Naive thymus-derived CD4-positive, alpha-beta T cell (primary cell): ENCODE measurements at regions not wholly inside any gene's neighbourhood (a gene's known extent, or its start where the extent isn't known, plus 50 kb on each side); places are given as distances from the start of the nearest gene placed in this dataset.

Source experiments
- ATAC-seq: fragments of 150-1000 bp; cut with Tn5 transposase; 2 replicates; pipeline ENCODE4 v1.10.0; 2021; ENCODE audit warnings: mild to moderate bottlenecking, moderate library complexity
- CTCF ChIA-PET: fragments of 350-600 bp; sonication (Branson Sonifier 250); formaldehyde crosslinking; loops from one replicate; lab custom pipeline; 2021; ENCODE audit warnings: antibody characterized with exemption; lab: Charles Lee
- POLR2A ChIA-PET: fragments of 350-600 bp; sonication (Branson Sonifier 250); formaldehyde crosslinking; loops from one replicate; lab custom pipeline; 2021; ENCODE audit warnings: antibody characterized with exemption, inconsistent platforms; lab: Charles Lee
- DNase-seq, 9 donors: peaks; one replicate each; pipeline versions ENCODE4 v3.0.0 to v3.0.0-alpha.2; 2020 to 2022; ENCODE audit warnings: mixed read lengths in 1 of 9
- H3K27ac ChIP-seq: one replicate; pipeline ENCODE4 v1.7.0; 2013; ENCODE audit warnings: mild to moderate bottlenecking, low read depth, low read length, moderate library complexity
- H3K27me3 ChIP-seq, 2 donors: one replicate each; pipeline ENCODE4 v1.7.0; 2013; ENCODE audit warnings: low read length in 2 of 2, mild to moderate bottlenecking in 2 of 2, moderate library complexity in 2 of 2; ENCODE audit not compliant: control insufficient read depth in 2 of 2, insufficient read depth in 2 of 2
- H3K36me3 ChIP-seq, 3 experiments: 1 replicate in 2 of 3; 2 replicates in 1 of 3; pipeline ENCODE4 v1.7.0; 2013; ENCODE audit warnings: low read length in 3 of 3, mild to moderate bottlenecking in 3 of 3, moderate library complexity in 1 of 3; ENCODE audit not compliant: insufficient read depth in 3 of 3, control insufficient read depth in 2 of 3
- H3K4me1 ChIP-seq, 2 donors: one replicate each; pipeline ENCODE4 v1.7.0; 2013; ENCODE audit warnings: low read length in 2 of 2, mild to moderate bottlenecking in 2 of 2, moderate library complexity in 1 of 2; ENCODE audit not compliant: control insufficient read depth in 2 of 2, insufficient read depth in 2 of 2
- H3K4me3 ChIP-seq: 2 replicates; pipeline ENCODE4 v1.7.0; 2013; ENCODE audit warnings: mild to moderate bottlenecking, low read length
- H3K9me3 ChIP-seq, 3 experiments: 1 replicate in 2 of 3; 2 replicates in 1 of 3; pipeline ENCODE4 v1.7.0; 2013; ENCODE audit warnings: low read length in 3 of 3; ENCODE audit not compliant: control insufficient read depth in 2 of 3
- H3K27ac Mint-ChIP-seq, 9 donors: one replicate each; pipeline ENCODE4 v1.8.0; 2020 to 2022; ENCODE audit warnings: mixed read lengths in 9 of 9, mild to moderate bottlenecking in 8 of 9, moderate library complexity in 5 of 9, inconsistent platforms in 2 of 9
- H3K27me3 Mint-ChIP-seq, 5 donors: one replicate each; pipeline ENCODE4 v1.8.0; 2021 to 2022; ENCODE audit warnings: mixed read lengths in 5 of 5, mild to moderate bottlenecking in 1 of 5
- H3K36me3 Mint-ChIP-seq, 5 donors: one replicate each; pipeline ENCODE4 v1.8.0; 2020 to 2022; ENCODE audit warnings: mixed read lengths in 5 of 5, mild to moderate bottlenecking in 3 of 5, inconsistent platforms in 1 of 5
- H3K4me1 Mint-ChIP-seq, 7 donors: one replicate each; pipeline ENCODE4 v1.8.0; 2020 to 2022; ENCODE audit warnings: mixed read lengths in 7 of 7, mild to moderate bottlenecking in 3 of 7, inconsistent platforms in 1 of 7
- H3K4me3 Mint-ChIP-seq, 10 donors: one replicate each; pipeline ENCODE4 v1.8.0; 2020 to 2022; ENCODE audit warnings: mild to moderate bottlenecking in 10 of 10, mixed read lengths in 10 of 10, moderate library complexity in 6 of 10, inconsistent platforms in 2 of 10
- H3K9me3 Mint-ChIP-seq, 11 donors: one replicate each; pipeline ENCODE4 v1.8.0; 2020 to 2022; ENCODE audit warnings: mixed read lengths in 11 of 11, mild to moderate bottlenecking in 4 of 11, inconsistent platforms in 1 of 11, moderate library complexity in 1 of 11
- intact Hi-C, 2 donors: fragments of 100-400 bp; cut with micrococcal nuclease; formaldehyde crosslinking; loops; one replicate each; pipeline ENCODE4 v1.15.1; 2023

DNA sequence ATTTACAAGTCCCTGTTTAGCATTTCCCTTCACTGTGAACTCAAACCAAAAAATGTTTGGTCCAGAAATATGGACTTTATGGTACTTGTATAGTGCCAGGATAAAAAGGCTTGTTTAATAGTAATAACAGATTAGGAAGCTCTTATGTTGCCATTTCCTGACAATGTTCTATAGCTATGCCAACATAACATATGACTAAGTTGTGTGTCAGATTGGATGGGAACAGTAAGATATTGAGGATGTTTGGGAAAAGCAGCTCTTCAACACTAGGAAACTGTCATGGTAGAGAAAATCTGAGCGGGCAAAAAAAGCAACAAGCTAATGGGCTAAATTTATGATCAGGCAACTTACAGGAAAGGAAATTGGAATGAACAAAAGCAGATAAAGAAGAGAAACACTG, 287.1 kb upstream of the ADGRL4 start:
- no peaks in the 10 kb centered on the region for H3K36me3 Mint-ChIP-seq
- no peak for ATAC-seq

GRCh38 chr1:79290927-79291474, 284.5 kb upstream of the ADGRL4 start:
- DNase-seq, result no peak
- Mint-ChIP-seq H3K9me3 (peaks cover 0 to 8% (median 0%) of the 10 kb centered on the region in 11 donors), H3K4me1 (no peaks in the 10 kb centered on the region), H3K36me3 (no peaks in the 10 kb centered on the region), H3K27ac (no peak overlapping the region), H3K27me3 (no peaks in the 10 kb centered on the region), H3K4me3 (no peak overlapping the region)
- Histone ChIP-seq H3K36me3 (no peaks in the 10 kb centered on the region), H3K27ac (no peak overlapping the region), H3K9me3 (no peaks in the 10 kb centered on the region), H3K4me1 (no peaks in the 10 kb centered on the region), H3K4me3 (no peak overlapping the region), H3K27me3 (no peaks in the 10 kb centered on the region)
- POLR2A ChIA-PET, result no interaction called here
- CTCF ChIA-PET, result no interaction called here
- ATAC-seq, result no peak
- intact Hi-C loops, result no loop called here

More for the DNA sequence above, 287.1 kb upstream of the ADGRL4 start:
- H3K27ac Mint-ChIP-seq, result no peak overlapping the region
- intact Hi-C loops, result no loop called here
- H3K4me1 Mint-ChIP-seq, result no peaks in the 10 kb centered on the region
- H3K27ac ChIP-seq, result no peak overlapping the region
- H3K4me3 ChIP-seq, result no peak overlapping the region
- no peaks in the 10 kb centered on the region for H3K4me1 ChIP-seq
- H3K36me3 ChIP-seq, result no peaks in the 10 kb centered on the region
- ChIA-PET POLR2A (no interaction called here), CTCF (no interaction called here)
- H3K9me3 Mint-ChIP-seq, result peaks cover 0 to 8% (median 0%) of the 10 kb centered on the region in 11 donors
- no peaks in the 10 kb centered on the region for H3K9me3 ChIP-seq
- no peak for DNase-seq
- H3K4me3 Mint-ChIP-seq, result no peak overlapping the region
- no peaks in the 10 kb centered on the region for H3K27me3 ChIP-seq
- H3K27me3 Mint-ChIP-seq, result no peaks in the 10 kb centered on the region

DNA sequence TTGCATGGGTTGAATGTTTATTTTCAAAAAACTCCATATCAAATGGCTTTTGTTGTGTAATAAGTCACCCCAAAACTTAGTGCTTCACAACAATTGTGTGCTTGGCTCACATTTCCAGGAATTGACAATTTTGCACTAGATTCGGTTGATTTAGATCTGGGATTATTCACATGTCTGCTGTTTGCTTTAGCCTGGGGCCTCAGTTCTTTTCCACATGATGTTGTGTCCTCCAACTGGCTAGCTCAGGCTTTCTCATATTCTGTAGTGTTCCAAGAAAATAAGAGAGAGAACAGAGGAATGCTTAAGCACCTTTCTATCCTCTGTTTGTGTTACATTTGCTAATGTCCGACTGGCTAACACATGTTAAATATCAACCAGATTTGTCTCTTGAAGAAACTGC, 281.5 kb upstream of the ADGRL4 start:
- ATAC-seq, result no peak
- Mint-ChIP-seq H3K4me1 (no peaks in the 10 kb centered on the region), H3K9me3 (peaks cover 0 to 8% (median 0%) of the 10 kb centered on the region in 11 donors), H3K4me3 (no peak overlapping the region), H3K27ac (no peak overlapping the region), H3K36me3 (no peaks in the 10 kb centered on the region), H3K27me3 (no peaks in the 10 kb centered on the region)
- ChIA-PET CTCF (no interaction called here), POLR2A (no interaction called here)
- Histone ChIP-seq H3K36me3 (no peaks in the 10 kb centered on the region), H3K9me3 (no peaks in the 10 kb centered on the region), H3K27me3 (no peaks in the 10 kb centered on the region), H3K4me3 (no peak overlapping the region), H3K27ac (no peak overlapping the region), H3K4me1 (no peaks in the 10 kb centered on the region)
- intact Hi-C loops, result no loop called here
- no peak for DNase-seq

DNA sequence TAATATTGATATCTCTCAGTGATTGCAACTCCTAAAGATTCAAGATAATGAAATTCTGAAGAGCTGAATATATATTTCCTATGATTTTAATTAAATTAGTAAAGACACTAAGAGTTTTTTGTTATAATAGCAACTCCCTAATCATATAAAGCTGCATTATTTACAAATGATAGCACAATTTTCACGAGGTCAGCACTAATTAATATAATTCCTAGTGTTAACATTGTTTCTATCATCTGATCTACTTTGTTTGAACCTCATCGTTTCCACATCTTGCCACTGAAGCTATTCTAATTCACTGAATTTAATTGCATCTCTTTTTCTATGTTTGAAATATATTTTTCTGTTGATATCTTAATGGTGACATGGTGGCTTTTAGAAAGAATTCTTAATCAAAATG, 279.1 kb upstream of the ADGRL4 start:
- no peak overlapping the region for H3K27ac ChIP-seq
- CTCF ChIA-PET, result no interaction called here
- DNase-seq (no peak), ATAC-seq (no peak)
- Mint-ChIP-seq H3K27me3 (no peaks in the 10 kb centered on the region), H3K36me3 (no peaks in the 10 kb centered on the region), H3K4me3 (no peak overlapping the region), H3K9me3 (no peaks in the 10 kb centered on the region), H3K4me1 (no peaks in the 10 kb centered on the region), H3K27ac (no peak overlapping the region)
- H3K36me3 ChIP-seq, result no peaks in the 10 kb centered on the region
- no peaks in the 10 kb centered on the region for H3K4me1 ChIP-seq
- H3K4me3 ChIP-seq, result no peak overlapping the region
- H3K27me3 ChIP-seq, result no peaks in the 10 kb centered on the region
- POLR2A ChIA-PET, result no interaction called here
- intact Hi-C loops, result no loop called here
- H3K9me3 ChIP-seq, result no peaks in the 10 kb centered on the region

DNA sequence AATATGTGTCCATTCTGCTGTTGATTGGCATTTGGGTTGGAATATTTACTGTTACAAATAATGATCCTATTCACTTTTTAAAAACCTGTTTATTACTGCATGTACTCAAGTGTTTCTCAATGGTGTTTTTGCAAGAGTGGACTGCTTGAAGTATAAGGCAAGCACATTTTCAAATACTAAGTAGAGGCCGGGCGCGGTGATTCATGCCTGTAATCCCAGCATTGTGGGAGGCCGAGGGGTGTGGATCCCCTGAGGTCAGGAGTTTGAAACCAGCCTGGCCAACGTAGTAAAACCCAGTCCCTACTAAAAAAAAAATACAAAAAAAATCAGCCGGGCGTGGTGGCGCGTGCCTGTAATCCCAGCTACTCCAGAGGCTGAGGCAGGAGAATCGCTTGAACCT, 276.9 kb upstream of the ADGRL4 start:
- ATAC-seq (no peak), DNase-seq (no peak)
- H3K27me3 Mint-ChIP-seq, result no peaks in the 10 kb centered on the region
- intact Hi-C loops, result no loop called here
- no peak overlapping the region for H3K27ac Mint-ChIP-seq
- no peaks in the 10 kb centered on the region for H3K4me1 Mint-ChIP-seq
- ChIA-PET CTCF (no interaction called here), POLR2A (no interaction called here)
- Histone ChIP-seq H3K27me3 (no peaks in the 10 kb centered on the region), H3K9me3 (no peaks in the 10 kb centered on the region), H3K27ac (no peak overlapping the region), H3K4me3 (no peak overlapping the region), H3K36me3 (no peaks in the 10 kb centered on the region), H3K4me1 (no peaks in the 10 kb centered on the region)
- H3K4me3 Mint-ChIP-seq, result no peak overlapping the region
- H3K9me3 Mint-ChIP-seq, result peaks cover 0 to 5% (median 0%) of the 10 kb centered on the region in 11 donors
- no peaks in the 10 kb centered on the region for H3K36me3 Mint-ChIP-seq

DNA sequence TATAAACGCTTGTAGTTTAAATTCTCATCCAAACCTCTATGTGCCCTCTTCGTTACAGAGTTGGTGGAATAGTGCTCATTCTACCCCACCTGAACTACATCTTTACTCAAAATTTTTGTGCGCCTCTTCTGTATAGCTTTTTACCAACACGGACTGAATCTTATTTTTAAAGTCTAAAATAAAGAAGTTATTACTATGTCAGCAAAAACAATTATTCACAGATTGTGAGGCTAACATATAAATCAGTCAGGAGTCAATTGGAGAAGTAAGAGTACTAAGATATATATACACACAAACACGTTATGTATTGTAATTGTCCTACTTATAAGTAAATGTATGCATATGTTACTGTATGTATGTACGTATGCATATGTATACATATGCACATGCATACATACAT, 274.9 kb upstream of the ADGRL4 start:
- H3K27ac Mint-ChIP-seq, result no peak overlapping the region
- DNase-seq, result no peak
- no peak overlapping the region for H3K4me3 Mint-ChIP-seq
- no peak overlapping the region for H3K4me3 ChIP-seq
- no peaks in the 10 kb centered on the region for H3K4me1 Mint-ChIP-seq
- ATAC-seq, result no peak
- H3K27ac ChIP-seq, result no peak overlapping the region
- no peaks in the 10 kb centered on the region for H3K36me3 Mint-ChIP-seq
- ChIA-PET CTCF (no interaction called here), POLR2A (no interaction called here)
- H3K36me3 ChIP-seq, result no peaks in the 10 kb centered on the region
- intact Hi-C loops, result no loop called here
- H3K4me1 ChIP-seq, result no peaks in the 10 kb centered on the region
- H3K9me3 ChIP-seq, result no peaks in the 10 kb centered on the region
- H3K9me3 Mint-ChIP-seq, result peaks cover 0 to 5% (median 2%) of the 10 kb centered on the region in 11 donors
- H3K27me3 ChIP-seq, result no peaks in the 10 kb centered on the region
- no peaks in the 10 kb centered on the region for H3K27me3 Mint-ChIP-seq

- no peaks in the 10 kb centered on the region for H3K4me1 Mint-ChIP-seq
- Histone ChIP-seq H3K36me3 (no peaks in the 10 kb centered on the region), H3K9me3 (no peaks in the 10 kb centered on the region), H3K27ac (no peak overlapping the region), H3K4me3 (no peak overlapping the region), H3K27me3 (no peaks in the 10 kb centered on the region), H3K4me1 (no peaks in the 10 kb centered on the region)
- DNase-seq, result no peak
- peaks cover 0 to 4% (median 0%) of the 10 kb centered on the region in 5 donors for H3K36me3 Mint-ChIP-seq
- ChIA-PET POLR2A (no interaction called here), CTCF (no interaction called here)
- H3K27ac Mint-ChIP-seq, result no peak overlapping the region
- no peaks in the 10 kb centered on the region for H3K27me3 Mint-ChIP-seq
- intact Hi-C loops, result no loop called here
- peaks cover 0 to 15% (median 5%) of the 10 kb centered on the region in 11 donors for H3K9me3 Mint-ChIP-seq
- no peak for ATAC-seq
- no peak overlapping the region for H3K4me3 Mint-ChIP-seq
Observed at GRCh38 chr1:79271759-79272158, 265.2 kb upstream of the ADGRL4 start.
